HEK293 (cell line): ENCODE measurements at regions not wholly inside any gene's neighbourhood (a gene's known extent, or its start where the extent isn't known, plus 50 kb on each side); places are given as distances from the start of the nearest gene placed in this dataset.

Source experiments
- CTCF ChIA-PET: fragments of 350-600 bp; formaldehyde crosslinking; extraction: SDS; loops from one replicate; lab custom pipeline; 2021; ENCODE audit warnings: antibody characterized with exemption; lab: Yijun Ruan, JAX
- POLR2A ChIA-PET: fragments of 300-600 bp; formaldehyde crosslinking; extraction: SDS; loops from one replicate; lab custom pipeline; 2020; ENCODE audit warnings: antibody characterized with exemption, inconsistent platforms; lab: Yijun Ruan, JAX
- H3K27ac ChIP-seq: fragments of 200-500 bp; sonication (Bioruptor generic); 2 replicates; pipeline ENCODE4 v1.5.1; 2014; ENCODE audit warnings: low read depth, low read length, control low read depth, inconsistent platforms; ENCODE audit errors: extremely low read depth
- H3K36me3 ChIP-seq, 2 experiments: fragments of 200-500 bp in 1 of 2; sonication (Bioruptor generic) in 1 of 2; 1 replicate in 1 of 2; 2 replicates in 1 of 2; pipeline ENCODE4 v1.5.1; 2014 to 2017; ENCODE audit warnings: inconsistent platforms in 2 of 2, low read length in 2 of 2; ENCODE audit not compliant: control insufficient read depth in 2 of 2, insufficient read depth in 1 of 2
- H3K4me1 ChIP-seq: fragments of 200-500 bp; sonication (Bioruptor generic); 2 replicates; pipeline ENCODE4 v1.5.1; 2014; ENCODE audit warnings: mild to moderate bottlenecking, low read length, inconsistent platforms; ENCODE audit not compliant: control insufficient read depth, insufficient read depth
- H3K4me3 ChIP-seq: 2 replicates; pipeline ENCODE4 v1.5.1; 2011; ENCODE audit warnings: low read depth, mild to moderate bottlenecking, control low read depth, low read length, moderate library complexity
- H3K9me3 ChIP-seq: fragments of 200-500 bp; sonication (Bioruptor generic); 2 replicates; pipeline ENCODE4 v1.5.1; 2014; ENCODE audit warnings: low read depth, low read length, inconsistent platforms; ENCODE audit not compliant: control insufficient read depth, insufficient read depth
- BCL11A ChIP-seq: fragments of 450-650 bp; formaldehyde crosslinking; IDR thresholded peaks from 2 replicates; pipeline ENCODE4 v1.5.1; 2016; ENCODE audit warnings: low read depth, missing biosample characterization, missing genetic modification characterization
- KLF1 ChIP-seq: fragments of 450-650 bp; formaldehyde crosslinking; IDR thresholded peaks from 2 replicates; pipeline ENCODE4 v1.5.1; 2016; ENCODE audit warnings: missing biosample characterization, missing genetic modification characterization
- KLF8 ChIP-seq: fragments of 450-650 bp; formaldehyde crosslinking; IDR thresholded peaks from 2 replicates; pipeline ENCODE4 v1.5.1; 2016; ENCODE audit warnings: missing biosample characterization, missing genetic modification characterization
- SETDB1 ChIP-seq: IDR thresholded peaks from one replicate; pipeline ENCODE4 v1.6.1; 2017; ENCODE audit warnings: mild to moderate bottlenecking, low read length, moderate library complexity, mixed read lengths; ENCODE audit not compliant: insufficient read length
- TRIM28 ChIP-seq: IDR thresholded peaks from 2 replicates; pipeline ENCODE4 v1.6.1; 2011; ENCODE audit warnings: low read length, control low read depth, borderline replicate concordance
- WT1 ChIP-seq: fragments of 450-650 bp; formaldehyde crosslinking; IDR thresholded peaks from 2 replicates; pipeline ENCODE4 v1.5.1; 2016; ENCODE audit warnings: missing biosample characterization, missing genetic modification characterization
- ZNF146 ChIP-seq: fragments of 450-650 bp; formaldehyde crosslinking; IDR thresholded peaks from 2 replicates; pipeline ENCODE4 v1.5.1; 2016; ENCODE audit warnings: missing biosample characterization, missing genetic modification characterization
- ZNF19 ChIP-seq: fragments of 450-650 bp; formaldehyde crosslinking; IDR thresholded peaks from 2 replicates; pipeline ENCODE4; 2016; ENCODE audit warnings: missing biosample characterization, missing genetic modification characterization, low read depth
- ZNF202 ChIP-seq: fragments of 450-650 bp; formaldehyde crosslinking; IDR thresholded peaks from 2 replicates; pipeline ENCODE4 v1.5.1; 2016; ENCODE audit warnings: missing biosample characterization, missing genetic modification characterization, borderline replicate concordance
- ZNF214 ChIP-seq: fragments of 450-650 bp; formaldehyde crosslinking; IDR thresholded peaks from 2 replicates; pipeline ENCODE4 v1.5.1; 2017; ENCODE audit warnings: missing biosample characterization, mild to moderate bottlenecking, missing genetic modification characterization, borderline replicate concordance
- ZNF239 ChIP-seq: fragments of 450-650 bp; formaldehyde crosslinking; IDR thresholded peaks from 2 replicates; pipeline ENCODE4 v1.5.1; 2016; ENCODE audit warnings: missing biosample characterization, missing genetic modification characterization
- ZNF274 ChIP-seq, 2 experiments: fragments of 200-500 bp in 1 of 2; fragments of 450-650 bp in 1 of 2; sonication (Bioruptor generic) in 1 of 2; formaldehyde crosslinking in 1 of 2; IDR thresholded peaks; 2 replicates each; pipeline versions ENCODE4 v1.5.1 to v1.6.1; 2014 to 2016; ENCODE audit warnings: borderline replicate concordance in 1 of 2, inconsistent platforms in 1 of 2, low read length in 1 of 2, missing biosample characterization in 1 of 2, missing genetic modification characterization in 1 of 2
- ZNF292 ChIP-seq: fragments of 450-650 bp; formaldehyde crosslinking; IDR thresholded peaks from 2 replicates; pipeline ENCODE4 v1.5.1; 2016; ENCODE audit warnings: low read depth, missing biosample characterization, missing genetic modification characterization, borderline replicate concordance
- ZNF324 ChIP-seq: fragments of 450-650 bp; formaldehyde crosslinking; IDR thresholded peaks from 2 replicates; pipeline ENCODE4 v1.5.1; 2016; ENCODE audit warnings: missing biosample characterization, missing genetic modification characterization
- ZNF37A ChIP-seq: fragments of 450-650 bp; IDR thresholded peaks from 2 replicates; pipeline ENCODE4 v1.5.1; 2018; ENCODE audit warnings: missing biosample characterization, missing genetic modification characterization
- ZNF501 ChIP-seq: fragments of 450-650 bp; formaldehyde crosslinking; IDR thresholded peaks from 2 replicates; pipeline ENCODE4 v1.5.1; 2016; ENCODE audit warnings: missing biosample characterization, missing genetic modification characterization
- ZNF555 ChIP-seq: fragments of 450-650 bp; formaldehyde crosslinking; conservative IDR thresholded peaks from 2 replicates; pipeline ENCODE4 v1.5.1; 2017; ENCODE audit warnings: missing biosample characterization, mild to moderate bottlenecking, missing genetic modification characterization, inconsistent platforms
- ZNF560 ChIP-seq: fragments of 450-650 bp; formaldehyde crosslinking; IDR thresholded peaks from 2 replicates; pipeline ENCODE4 v1.5.1; 2017; ENCODE audit warnings: missing biosample characterization, missing genetic modification characterization, borderline replicate concordance
- ZNF629 ChIP-seq: fragments of 450-650 bp; formaldehyde crosslinking; IDR thresholded peaks from 2 replicates; pipeline ENCODE4 v1.5.1; 2017; ENCODE audit warnings: missing biosample characterization, missing genetic modification characterization
- ZNF660 ChIP-seq: fragments of 450-650 bp; IDR thresholded peaks from 2 replicates; pipeline ENCODE4 v1.5.1; 2018; ENCODE audit warnings: missing biosample characterization, mild to moderate bottlenecking, missing genetic modification characterization
- TF ChIP-seq, protein P1 (sequence below): fragments of 450-650 bp; formaldehyde crosslinking; IDR thresholded peaks from 2 replicates; pipeline ENCODE4 v1.5.1; 2016; ENCODE audit warnings: missing biosample characterization, missing genetic modification characterization, borderline replicate concordance
- TF ChIP-seq, protein P2 (sequence below): fragments of 450-650 bp; formaldehyde crosslinking; IDR thresholded peaks from 2 replicates; pipeline ENCODE4 v1.5.1; 2016; ENCODE audit warnings: missing biosample characterization, missing genetic modification characterization
- TF ChIP-seq, protein P3 (sequence below): fragments of 450-650 bp; formaldehyde crosslinking; IDR thresholded peaks from 2 replicates; pipeline ENCODE4 v1.5.1; 2016; ENCODE audit warnings: missing biosample characterization, missing genetic modification characterization
- TF ChIP-seq, protein P4 (sequence below): fragments of 450-650 bp; formaldehyde crosslinking; IDR thresholded peaks from 2 replicates; pipeline ENCODE4 v1.5.1; 2016; ENCODE audit warnings: missing biosample characterization, missing genetic modification characterization

DNA sequence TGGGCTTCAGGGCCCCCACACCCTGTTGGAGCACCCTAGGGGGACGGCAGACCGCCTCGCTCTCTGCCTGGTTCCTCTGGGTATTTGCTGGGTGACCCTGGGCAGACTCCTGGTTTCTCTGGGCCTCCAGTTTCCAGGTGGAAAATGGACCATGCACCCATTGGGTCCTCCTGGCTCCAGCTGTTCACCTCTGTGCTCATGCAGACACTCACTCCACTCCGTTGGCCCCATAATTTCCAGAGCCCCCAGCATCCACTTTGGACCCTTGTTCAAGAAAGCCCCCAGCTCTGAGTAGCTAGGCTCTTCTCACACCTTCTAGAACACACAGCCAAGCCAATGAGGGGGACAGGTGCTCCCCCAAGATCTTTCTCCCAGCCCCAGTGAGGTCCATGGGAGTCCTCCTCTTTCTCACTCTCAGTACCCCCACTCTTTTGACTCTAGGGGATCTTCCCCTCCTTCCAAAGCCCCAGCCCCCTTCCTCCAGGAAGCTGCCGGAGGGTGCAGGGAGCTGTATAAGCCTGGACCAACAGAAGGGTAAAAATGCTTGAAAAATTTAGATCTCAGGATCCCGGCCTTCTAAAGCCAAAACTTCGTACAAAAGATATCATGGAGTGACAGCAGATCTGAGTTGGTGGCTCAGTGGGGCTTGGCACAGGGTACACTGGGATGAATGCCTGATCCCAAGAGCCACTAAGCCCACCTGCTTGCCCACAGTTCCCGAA lies 174.8 kb upstream of the RTL1 start (continued):
- TF ChIP-seq ZNF555 (tag by site-specific recombination) (no peak), ZNF146 (tag by site-specific recombination) (no peak), ZNF501 (tag by site-specific recombination) (no peak), KLF8 (tag by site-specific recombination) (no peak), ZNF274 (IDR thresholded peaks at IDR 0.05; ENCODE audit: low read length) (no peak), ZNF274 (tag by site-specific recombination; IDR thresholded peaks at IDR 0.05; ENCODE audit: borderline replicate concordance) (no peak), TRIM28 (no peak), ZNF660 (tag by site-specific recombination) (no peak), ZNF292 (tag by site-specific recombination) (no peak)
- TF ChIP-seq, protein P1, sequence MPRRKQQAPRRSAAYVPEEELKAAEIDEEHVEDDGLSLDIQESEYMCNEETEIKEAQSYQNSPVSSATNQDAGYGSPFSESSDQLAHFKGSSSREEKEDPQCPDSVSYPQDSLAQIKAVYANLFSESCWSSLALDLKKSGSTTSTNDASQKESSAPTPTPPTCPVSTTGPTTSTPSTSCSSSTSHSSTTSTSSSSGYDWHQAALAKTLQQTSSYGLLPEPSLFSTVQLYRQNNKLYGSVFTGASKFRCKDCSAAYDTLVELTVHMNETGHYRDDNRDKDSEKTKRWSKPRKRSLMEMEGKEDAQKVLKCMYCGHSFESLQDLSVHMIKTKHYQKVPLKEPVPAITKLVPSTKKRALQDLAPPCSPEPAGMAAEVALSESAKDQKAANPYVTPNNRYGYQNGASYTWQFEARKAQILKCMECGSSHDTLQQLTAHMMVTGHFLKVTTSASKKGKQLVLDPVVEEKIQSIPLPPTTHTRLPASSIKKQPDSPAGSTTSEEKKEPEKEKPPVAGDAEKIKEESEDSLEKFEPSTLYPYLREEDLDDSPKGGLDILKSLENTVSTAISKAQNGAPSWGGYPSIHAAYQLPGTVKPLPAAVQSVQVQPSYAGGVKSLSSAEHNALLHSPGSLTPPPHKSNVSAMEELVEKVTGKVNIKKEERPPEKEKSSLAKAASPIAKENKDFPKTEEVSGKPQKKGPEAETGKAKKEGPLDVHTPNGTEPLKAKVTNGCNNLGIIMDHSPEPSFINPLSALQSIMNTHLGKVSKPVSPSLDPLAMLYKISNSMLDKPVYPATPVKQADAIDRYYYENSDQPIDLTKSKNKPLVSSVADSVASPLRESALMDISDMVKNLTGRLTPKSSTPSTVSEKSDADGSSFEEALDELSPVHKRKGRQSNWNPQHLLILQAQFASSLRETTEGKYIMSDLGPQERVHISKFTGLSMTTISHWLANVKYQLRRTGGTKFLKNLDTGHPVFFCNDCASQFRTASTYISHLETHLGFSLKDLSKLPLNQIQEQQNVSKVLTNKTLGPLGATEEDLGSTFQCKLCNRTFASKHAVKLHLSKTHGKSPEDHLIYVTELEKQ, result no peak
- TF ChIP-seq, protein P2, sequence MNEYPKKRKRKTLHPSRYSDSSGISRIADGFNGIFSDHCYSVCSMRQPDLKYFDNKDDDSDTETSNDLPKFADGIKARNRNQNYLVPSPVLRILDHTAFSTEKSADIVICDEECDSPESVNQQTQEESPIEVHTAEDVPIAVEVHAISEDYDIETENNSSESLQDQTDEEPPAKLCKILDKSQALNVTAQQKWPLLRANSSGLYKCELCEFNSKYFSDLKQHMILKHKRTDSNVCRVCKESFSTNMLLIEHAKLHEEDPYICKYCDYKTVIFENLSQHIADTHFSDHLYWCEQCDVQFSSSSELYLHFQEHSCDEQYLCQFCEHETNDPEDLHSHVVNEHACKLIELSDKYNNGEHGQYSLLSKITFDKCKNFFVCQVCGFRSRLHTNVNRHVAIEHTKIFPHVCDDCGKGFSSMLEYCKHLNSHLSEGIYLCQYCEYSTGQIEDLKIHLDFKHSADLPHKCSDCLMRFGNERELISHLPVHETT (tag by site-specific recombination), result no peak
- TF ChIP-seq, protein P3, sequence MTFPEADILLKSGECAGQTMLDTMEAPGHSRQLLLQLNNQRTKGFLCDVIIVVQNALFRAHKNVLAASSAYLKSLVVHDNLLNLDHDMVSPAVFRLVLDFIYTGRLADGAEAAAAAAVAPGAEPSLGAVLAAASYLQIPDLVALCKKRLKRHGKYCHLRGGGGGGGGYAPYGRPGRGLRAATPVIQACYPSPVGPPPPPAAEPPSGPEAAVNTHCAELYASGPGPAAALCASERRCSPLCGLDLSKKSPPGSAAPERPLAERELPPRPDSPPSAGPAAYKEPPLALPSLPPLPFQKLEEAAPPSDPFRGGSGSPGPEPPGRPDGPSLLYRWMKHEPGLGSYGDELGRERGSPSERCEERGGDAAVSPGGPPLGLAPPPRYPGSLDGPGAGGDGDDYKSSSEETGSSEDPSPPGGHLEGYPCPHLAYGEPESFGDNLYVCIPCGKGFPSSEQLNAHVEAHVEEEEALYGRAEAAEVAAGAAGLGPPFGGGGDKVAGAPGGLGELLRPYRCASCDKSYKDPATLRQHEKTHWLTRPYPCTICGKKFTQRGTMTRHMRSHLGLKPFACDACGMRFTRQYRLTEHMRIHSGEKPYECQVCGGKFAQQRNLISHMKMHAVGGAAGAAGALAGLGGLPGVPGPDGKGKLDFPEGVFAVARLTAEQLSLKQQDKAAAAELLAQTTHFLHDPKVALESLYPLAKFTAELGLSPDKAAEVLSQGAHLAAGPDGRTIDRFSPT, result no peak

DNA sequence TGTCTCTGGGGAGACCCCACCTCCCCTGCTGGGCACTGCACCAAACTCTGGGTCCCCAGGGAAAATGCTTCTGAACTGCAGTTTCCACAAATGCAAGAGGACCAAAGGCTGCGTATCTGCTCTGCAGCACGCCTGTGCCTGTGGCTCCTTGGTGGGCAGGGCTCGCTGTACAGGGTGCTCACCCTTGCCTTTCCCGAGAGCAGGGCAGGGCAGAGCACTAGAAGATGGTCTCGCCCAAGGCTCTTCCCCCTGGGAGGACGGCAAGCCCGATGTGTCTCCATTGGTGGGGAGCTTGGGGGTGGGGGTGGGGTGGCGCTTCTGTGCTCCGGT lies 175.3 kb upstream of the RTL1 start:
- no peak overlapping the region for H3K27ac ChIP-seq
- no peaks in the 10 kb centered on the region for H3K36me3 ChIP-seq
- H3K4me3 ChIP-seq, result no peak overlapping the region
- CTCF ChIA-PET, result no interaction called here
- no peaks in the 10 kb centered on the region for H3K9me3 ChIP-seq
- POLR2A ChIA-PET, result no interaction called here
- TF ChIP-seq ZNF37A (tag by site-specific recombination), result no peak
- TF ChIP-seq, protein P4, sequence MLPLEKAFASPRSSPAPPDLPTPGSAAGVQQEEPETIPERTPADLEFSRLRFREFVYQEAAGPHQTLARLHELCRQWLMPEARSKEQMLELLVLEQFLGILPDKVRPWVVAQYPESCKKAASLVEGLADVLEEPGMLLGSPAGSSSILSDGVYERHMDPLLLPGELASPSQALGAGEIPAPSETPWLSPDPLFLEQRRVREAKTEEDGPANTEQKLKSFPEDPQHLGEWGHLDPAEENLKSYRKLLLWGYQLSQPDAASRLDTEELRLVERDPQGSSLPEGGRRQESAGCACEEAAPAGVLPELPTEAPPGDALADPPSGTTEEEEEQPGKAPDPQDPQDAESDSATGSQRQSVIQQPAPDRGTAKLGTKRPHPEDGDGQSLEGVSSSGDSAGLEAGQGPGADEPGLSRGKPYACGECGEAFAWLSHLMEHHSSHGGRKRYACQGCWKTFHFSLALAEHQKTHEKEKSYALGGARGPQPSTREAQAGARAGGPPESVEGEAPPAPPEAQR (tag by site-specific recombination), result no peak
- no peak for TF ChIP-seq ZNF239 (tag by site-specific recombination)
- TF ChIP-seq BCL11A (tag by site-specific recombination), result no peak
- TF ChIP-seq ZNF19 (tag by site-specific recombination), result no peak
- no peak for TF ChIP-seq SETDB1
- TF ChIP-seq ZNF202, result no peak
- no peak for TF ChIP-seq ZNF324 (tag by site-specific recombination)
- TF ChIP-seq ZNF560 (tag by site-specific recombination), result no peak
- TF ChIP-seq WT1 (tag by site-specific recombination), result no peak
- TF ChIP-seq ZNF629 (tag by site-specific recombination), result no peak
- no peak for TF ChIP-seq ZNF214 (tag by site-specific recombination)
- no peak for TF ChIP-seq KLF1 (tag by site-specific recombination)
- TF ChIP-seq, all 188 proteins: peak for 0
- H3K4me1 ChIP-seq, result no peaks in the 10 kb centered on the region; the same call in 1 of the 2 replicates
